ENCODE measurements at regions not wholly inside any gene's neighbourhood (a gene's known extent, or its start where the extent isn't known, plus 50 kb on each side); places are given as distances from the start of the nearest gene placed in this dataset.

GRCh38 chr2:122216071-122216470, 460.6 kb downstream of the TSN start:
- TF ChIP-seq RBBP5 (IDR thresholded peaks at IDR 0.05; ENCODE audit: borderline replicate concordance, insufficient read depth, low read length, poor library complexity, severe bottlenecking) = no peak
- no peak for TF ChIP-seq ZNF3 (CRISPR knock-in tag; IDR thresholded peaks at IDR 0.05)
- TF ChIP-seq SP1 (CRISPR knock-in tag; IDR thresholded peaks at IDR 0.05) = no peak
- no peak for TF ChIP-seq RFX5 (IDR thresholded peaks at IDR 0.05; ENCODE audit: low read depth, low read length)
- no peak for TF ChIP-seq CCAR2 (IDR thresholded peaks at IDR 0.05; ENCODE audit: low read depth, low read length)
- TF ChIP-seq MAZ (CRISPR knock-in tag; conservative IDR thresholded peaks at IDR 0.05 in 1 of 2, IDR thresholded peaks at IDR 0.05 in 1 of 2) = no peak
